Immature natural killer cell (primary cell): ENCODE measurements at regions not wholly inside any gene's neighbourhood (a gene's known extent, or its start where the extent isn't known, plus 50 kb on each side); places are given as distances from the start of the nearest gene placed in this dataset.

Source experiments
- DNase-seq, 3 donors: peaks; one replicate each; pipeline ENCODE4 v3.0.0; 2022; ENCODE audit warnings: mixed read lengths in 1 of 3
- H3K27ac Mint-ChIP-seq, 6 donors: one replicate each; pipeline ENCODE4 v1.8.0; 2020; ENCODE audit warnings: mixed read lengths in 6 of 6, mild to moderate bottlenecking in 5 of 6, inconsistent platforms in 4 of 6, moderate library complexity in 3 of 6
- H3K27me3 Mint-ChIP-seq, 3 donors: one replicate each; pipeline ENCODE4 v1.8.0; 2020 to 2021; ENCODE audit warnings: low read depth in 3 of 3, mild to moderate bottlenecking in 3 of 3, mixed read lengths in 3 of 3, moderate library complexity in 3 of 3, inconsistent platforms in 1 of 3
- H3K36me3 Mint-ChIP-seq, 3 donors: one replicate each; pipeline ENCODE4 v1.8.0; 2020; ENCODE audit warnings: mixed read lengths in 3 of 3, inconsistent platforms in 2 of 3, mild to moderate bottlenecking in 2 of 3
- H3K4me1 Mint-ChIP-seq, 2 donors: one replicate each; pipeline ENCODE4 v1.8.0; 2020; ENCODE audit warnings: inconsistent platforms in 2 of 2, mild to moderate bottlenecking in 2 of 2, mixed read lengths in 2 of 2, moderate library complexity in 1 of 2
- H3K4me3 Mint-ChIP-seq, 5 donors: one replicate each; pipeline ENCODE4 v1.8.0; 2020; ENCODE audit warnings: mild to moderate bottlenecking in 5 of 5, mixed read lengths in 5 of 5, inconsistent platforms in 3 of 5, moderate library complexity in 3 of 5
- H3K9me3 Mint-ChIP-seq, 6 donors: one replicate each; pipeline ENCODE4 v1.8.0; 2020; ENCODE audit warnings: mild to moderate bottlenecking in 6 of 6, mixed read lengths in 6 of 6, inconsistent platforms in 4 of 6, moderate library complexity in 3 of 6

DNA sequence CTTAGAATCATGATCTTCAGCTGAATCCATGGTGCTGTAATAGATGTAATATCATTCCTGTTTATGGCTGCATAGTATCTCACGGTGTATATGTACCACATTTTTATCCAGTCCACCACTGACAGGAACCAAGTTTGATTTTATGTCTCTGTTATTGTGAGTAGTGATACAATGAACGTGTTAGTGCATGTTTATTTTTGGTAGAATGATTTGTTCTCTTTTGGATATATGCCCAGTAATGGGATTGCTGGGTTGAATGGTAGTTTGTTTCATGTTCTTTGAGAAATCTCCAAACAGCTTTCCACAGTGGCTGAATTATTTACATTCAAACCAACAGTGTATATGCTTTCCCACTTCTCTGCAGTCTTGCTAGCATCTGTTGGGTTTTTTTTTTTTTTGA lies 175.1 kb upstream of the CDH10 start:
- H3K9me3 Mint-ChIP-seq = peaks cover 7 to 70% (median 28%) of the 10 kb centered on the region in 6 donors
- H3K27ac Mint-ChIP-seq = no peak overlapping the region
- no peak for DNase-seq
- H3K4me1 Mint-ChIP-seq = no peaks in the 10 kb centered on the region
- no peaks in the 10 kb centered on the region for H3K36me3 Mint-ChIP-seq
- no peak overlapping the region for H3K4me3 Mint-ChIP-seq
- no peaks in the 10 kb centered on the region for H3K27me3 Mint-ChIP-seq

DNA sequence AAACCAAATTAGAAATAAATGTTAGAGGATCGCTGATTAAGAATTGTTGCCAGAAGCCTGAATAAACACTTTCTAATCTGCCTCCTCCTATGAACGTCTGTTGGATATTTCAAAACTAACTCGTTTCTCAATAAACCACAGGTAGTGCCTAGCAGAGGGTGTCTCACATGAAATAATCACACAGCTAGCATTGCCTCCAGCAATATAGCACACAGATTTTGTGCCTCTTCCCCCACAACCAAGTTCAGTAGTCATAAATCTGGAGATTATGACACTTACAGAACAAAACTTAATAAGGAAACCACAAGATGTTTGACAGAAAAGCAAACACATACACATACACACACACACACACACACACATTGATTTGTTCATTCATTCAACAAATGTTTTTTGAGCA lies 173.2 kb upstream of the CDH10 start:
- peaks cover 0 to 4% (median 0%) of the 10 kb centered on the region in 3 donors for H3K36me3 Mint-ChIP-seq
- no peak overlapping the region for H3K27ac Mint-ChIP-seq
- no peaks in the 10 kb centered on the region for H3K4me1 Mint-ChIP-seq
- no peak overlapping the region for H3K4me3 Mint-ChIP-seq
- DNase-seq = no peak
- peaks cover 5 to 69% (median 30%) of the 10 kb centered on the region in 6 donors for H3K9me3 Mint-ChIP-seq
- no peaks in the 10 kb centered on the region for H3K27me3 Mint-ChIP-seq

DNA sequence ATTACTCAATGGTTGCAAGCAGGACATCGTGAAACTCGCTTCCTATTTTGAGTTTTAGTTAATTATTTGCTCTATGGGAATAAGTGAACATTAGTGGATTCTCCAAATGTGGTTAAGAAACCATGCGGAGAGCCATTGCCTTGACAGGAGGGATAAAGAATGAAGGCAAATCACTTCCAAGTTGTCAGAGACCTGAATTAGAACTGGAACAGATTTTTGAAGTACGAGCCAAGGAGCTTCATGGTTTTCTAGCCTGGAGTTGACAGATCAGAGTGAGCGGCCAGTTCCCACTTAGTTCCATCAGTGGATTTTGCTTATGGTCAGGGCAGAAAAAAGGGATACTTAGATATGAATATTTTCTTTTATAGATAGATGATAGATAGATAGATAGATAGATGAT lies 171.4 kb upstream of the CDH10 start:
- no peak for DNase-seq
- Mint-ChIP-seq H3K4me3 (no peak overlapping the region), H3K27me3 (peaks cover 0 to 2% (median 0%) of the 10 kb centered on the region in 3 donors), H3K4me1 (no peaks in the 10 kb centered on the region), H3K9me3 (peaks cover 5 to 52% (median 22%) of the 10 kb centered on the region in 6 donors), H3K27ac (no peak overlapping the region), H3K36me3 (peaks cover 0 to 4% (median 0%) of the 10 kb centered on the region in 3 donors)

GRCh38 chr5:24805230-24805629 lies 160.5 kb upstream of the CDH10 start:
- no peak for DNase-seq
- no peaks in the 10 kb centered on the region for H3K4me1 Mint-ChIP-seq
- H3K9me3 Mint-ChIP-seq = peaks cover 12 to 68% (median 39%) of the 10 kb centered on the region in 6 donors
- H3K36me3 Mint-ChIP-seq = no peaks in the 10 kb centered on the region
- H3K27ac Mint-ChIP-seq = no peak overlapping the region
- H3K27me3 Mint-ChIP-seq = no peaks in the 10 kb centered on the region
- H3K4me3 Mint-ChIP-seq = no peak overlapping the region

GRCh38 chr5:24804221-24804681 lies 159.5 kb upstream of the CDH10 start:
- no peaks in the 10 kb centered on the region for H3K4me1 Mint-ChIP-seq

DNA sequence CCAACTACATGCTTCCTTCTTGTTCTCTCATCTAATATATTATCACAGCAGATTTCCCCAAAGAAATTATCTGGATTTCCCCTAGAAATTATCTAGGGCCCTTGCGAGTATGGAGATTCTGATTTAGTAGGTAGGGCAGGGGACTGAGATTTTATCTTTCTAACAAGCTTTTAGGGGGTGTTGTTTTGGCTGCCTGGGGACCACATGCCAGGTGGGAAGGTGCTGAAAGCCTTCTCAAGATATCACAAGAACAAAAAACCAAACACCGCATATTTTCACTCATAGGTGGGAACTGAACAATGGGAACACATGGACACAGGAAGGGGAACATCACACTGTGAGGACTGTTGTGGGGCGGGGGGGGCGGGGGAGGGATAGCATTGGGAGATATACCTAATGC lies 146.5 kb upstream of the CDH10 start:
- no peak overlapping the region for H3K27ac Mint-ChIP-seq
- H3K4me1 Mint-ChIP-seq = no peaks in the 10 kb centered on the region
- no peak for DNase-seq
- H3K9me3 Mint-ChIP-seq = peaks cover 10 to 63% (median 35%) of the 10 kb centered on the region in 6 donors
- no peaks in the 10 kb centered on the region for H3K27me3 Mint-ChIP-seq
- H3K36me3 Mint-ChIP-seq = no peaks in the 10 kb centered on the region
- H3K4me3 Mint-ChIP-seq = no peak overlapping the region

More at GRCh38 chr5:24804221-24804681, 159.5 kb upstream of the CDH10 start:
- Mint-ChIP-seq H3K27me3 (no peaks in the 10 kb centered on the region), H3K4me3 (no peak overlapping the region), H3K27ac (no peak overlapping the region), H3K9me3 (peaks cover 11 to 65% (median 33%) of the 10 kb centered on the region in 6 donors), H3K36me3 (no peaks in the 10 kb centered on the region)
- no peak for DNase-seq

GRCh38 chr5:24789611-24790351 lies 145.0 kb upstream of the CDH10 start:
- H3K27me3 Mint-ChIP-seq = no peaks in the 10 kb centered on the region
- no peak overlapping the region for H3K4me3 Mint-ChIP-seq
- no peaks in the 10 kb centered on the region for H3K4me1 Mint-ChIP-seq
- no peak for DNase-seq
- no peaks in the 10 kb centered on the region for H3K36me3 Mint-ChIP-seq
- no peak overlapping the region for H3K27ac Mint-ChIP-seq
- peaks cover 14 to 66% (median 30%) of the 10 kb centered on the region in 6 donors for H3K9me3 Mint-ChIP-seq

GRCh38 chr5:24788829-24789514 lies 144.2 kb upstream of the CDH10 start:
- DNase-seq = no peak
- Mint-ChIP-seq H3K4me3 (no peak overlapping the region), H3K27me3 (no peaks in the 10 kb centered on the region), H3K9me3 (peaks cover 13 to 64% (median 30%) of the 10 kb centered on the region in 6 donors), H3K4me1 (no peaks in the 10 kb centered on the region), H3K27ac (no peak overlapping the region), H3K36me3 (no peaks in the 10 kb centered on the region)

GRCh38 chr5:24786108-24786507 lies 141.3 kb upstream of the CDH10 start:
- Mint-ChIP-seq H3K4me1 (no peaks in the 10 kb centered on the region), H3K27ac (no peak overlapping the region), H3K27me3 (no peaks in the 10 kb centered on the region), H3K36me3 (no peaks in the 10 kb centered on the region), H3K9me3 (peaks cover 6 to 45% (median 26%) of the 10 kb centered on the region in 6 donors), H3K4me3 (no peak overlapping the region)
- no peak for DNase-seq

- no peak overlapping the region for H3K4me3 Mint-ChIP-seq
- no peaks in the 10 kb centered on the region for H3K4me1 Mint-ChIP-seq
- H3K36me3 Mint-ChIP-seq = no peaks in the 10 kb centered on the region
- H3K27me3 Mint-ChIP-seq = no peaks in the 10 kb centered on the region
- DNase-seq = no peak
- peaks cover 5 to 34% (median 22%) of the 10 kb centered on the region in 6 donors for H3K9me3 Mint-ChIP-seq
- no peak overlapping the region for H3K27ac Mint-ChIP-seq
Measured at GRCh38 chr5:24783596-24783995, 138.8 kb upstream of the CDH10 start.

DNA sequence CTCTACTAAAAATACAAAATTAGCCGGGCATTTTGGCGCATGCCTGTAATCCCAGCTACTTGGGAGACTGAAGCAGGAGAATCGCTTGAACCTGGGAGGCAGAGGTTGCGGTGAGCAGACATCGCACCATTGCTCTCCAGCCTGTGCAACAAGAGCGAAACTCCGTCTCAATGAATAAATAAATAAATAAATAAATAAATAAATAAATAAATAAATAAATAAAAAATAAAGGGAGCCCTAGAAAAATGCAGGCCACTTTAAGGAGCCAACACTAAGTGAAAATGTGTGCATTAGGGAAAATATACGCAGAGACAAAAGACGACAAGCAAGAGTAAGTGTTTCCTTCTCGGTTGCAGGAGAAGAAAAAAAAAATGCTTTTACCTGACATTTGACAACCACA lies 132.6 kb upstream of the CDH10 start:
- H3K27me3 Mint-ChIP-seq = peaks cover 0 to 3% (median 0%) of the 10 kb centered on the region in 3 donors

DNA sequence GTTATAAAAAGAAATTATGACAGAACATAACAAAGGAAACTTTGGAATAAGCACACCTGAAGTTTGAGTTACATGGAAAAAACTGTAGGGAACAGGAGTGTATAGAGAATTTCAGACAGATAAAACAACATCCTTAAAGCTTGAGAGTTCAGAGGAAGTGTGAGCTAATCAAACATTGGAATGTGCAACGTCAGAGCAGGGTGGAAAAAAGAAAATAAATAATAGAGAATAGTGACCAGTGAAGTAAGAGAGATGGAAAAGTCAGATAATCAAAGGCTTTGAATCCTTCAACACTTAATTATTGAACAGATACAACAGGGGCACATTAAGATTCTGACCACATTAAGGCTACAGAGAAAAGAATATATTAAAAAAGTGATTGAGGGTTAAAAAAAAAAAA lies 128.5 kb upstream of the CDH10 start:
- H3K27ac Mint-ChIP-seq = no peak overlapping the region

More for the DNA sequence above, 132.6 kb upstream of the CDH10 start:
- Mint-ChIP-seq H3K4me3 (no peak overlapping the region), H3K27ac (no peak overlapping the region), H3K36me3 (peaks cover 0 to 6% (median 3%) of the 10 kb centered on the region in 3 donors), H3K4me1 (no peaks in the 10 kb centered on the region), H3K9me3 (peaks cover 9 to 52% (median 28%) of the 10 kb centered on the region in 6 donors)
- no peak for DNase-seq

GRCh38 chr5:24767086-24767485 lies 122.3 kb upstream of the CDH10 start:
- Mint-ChIP-seq H3K27ac (no peak overlapping the region), H3K4me3 (no peak overlapping the region), H3K9me3 (peaks cover 6 to 46% (median 23%) of the 10 kb centered on the region in 6 donors)

More for the DNA sequence above, 128.5 kb upstream of the CDH10 start:
- no peak overlapping the region for H3K4me3 Mint-ChIP-seq
- no peaks in the 10 kb centered on the region for H3K4me1 Mint-ChIP-seq
- H3K9me3 Mint-ChIP-seq = peaks cover 12 to 58% (median 26%) of the 10 kb centered on the region in 6 donors
- DNase-seq = no peak
- H3K27me3 Mint-ChIP-seq = peaks cover 0 to 3% (median 1%) of the 10 kb centered on the region in 3 donors
- H3K36me3 Mint-ChIP-seq = peaks cover 0 to 6% (median 3%) of the 10 kb centered on the region in 3 donors

GRCh38 chr5:24765219-24765618 lies 120.4 kb upstream of the CDH10 start:
- H3K36me3 Mint-ChIP-seq = peaks cover 0 to 3% (median 0%) of the 10 kb centered on the region in 3 donors
- H3K4me3 Mint-ChIP-seq = no peak overlapping the region
- peaks cover 6 to 50% (median 32%) of the 10 kb centered on the region in 6 donors for H3K9me3 Mint-ChIP-seq
- H3K27ac Mint-ChIP-seq = no peak overlapping the region
- no peaks in the 10 kb centered on the region for H3K4me1 Mint-ChIP-seq
- no peak for DNase-seq
- peaks cover 0 to 1% (median 0%) of the 10 kb centered on the region in 3 donors for H3K27me3 Mint-ChIP-seq

More at GRCh38 chr5:24767086-24767485, 122.3 kb upstream of the CDH10 start:
- Mint-ChIP-seq H3K36me3 (peaks cover 0 to 3% (median 0%) of the 10 kb centered on the region in 3 donors), H3K4me1 (no peaks in the 10 kb centered on the region), H3K27me3 (peaks cover 0 to 1% (median 0%) of the 10 kb centered on the region in 3 donors)
- DNase-seq = no peak
